ENCODE measurements at regions not wholly inside any gene's neighbourhood (a gene's known extent, or its start where the extent isn't known, plus 50 kb on each side); places are given as distances from the start of the nearest gene placed in this dataset.

DNA sequence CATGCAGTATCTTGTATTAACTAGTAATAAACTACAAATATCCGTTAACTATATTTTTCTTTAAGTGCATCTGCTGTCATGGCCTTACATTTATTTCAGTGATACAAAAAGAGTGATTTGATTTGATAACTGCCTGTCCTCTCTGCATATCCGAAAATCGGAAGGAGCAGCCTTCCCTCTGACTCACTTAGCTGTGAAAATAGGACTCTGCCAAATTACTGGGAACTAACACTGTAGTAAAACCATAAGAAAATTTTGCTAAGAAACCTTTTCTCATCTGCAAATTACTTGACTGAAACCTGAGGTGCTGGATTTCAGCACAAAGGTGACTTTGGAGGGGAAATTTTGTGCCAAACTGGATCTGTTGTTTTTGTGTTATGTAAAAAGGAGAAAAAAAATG, 176.6 kb upstream of the MKLN1 start:
- no peak for TF ChIP-seq POLR2A (IDR thresholded peaks at IDR 0.05)
- TF ChIP-seq, protein P1, sequence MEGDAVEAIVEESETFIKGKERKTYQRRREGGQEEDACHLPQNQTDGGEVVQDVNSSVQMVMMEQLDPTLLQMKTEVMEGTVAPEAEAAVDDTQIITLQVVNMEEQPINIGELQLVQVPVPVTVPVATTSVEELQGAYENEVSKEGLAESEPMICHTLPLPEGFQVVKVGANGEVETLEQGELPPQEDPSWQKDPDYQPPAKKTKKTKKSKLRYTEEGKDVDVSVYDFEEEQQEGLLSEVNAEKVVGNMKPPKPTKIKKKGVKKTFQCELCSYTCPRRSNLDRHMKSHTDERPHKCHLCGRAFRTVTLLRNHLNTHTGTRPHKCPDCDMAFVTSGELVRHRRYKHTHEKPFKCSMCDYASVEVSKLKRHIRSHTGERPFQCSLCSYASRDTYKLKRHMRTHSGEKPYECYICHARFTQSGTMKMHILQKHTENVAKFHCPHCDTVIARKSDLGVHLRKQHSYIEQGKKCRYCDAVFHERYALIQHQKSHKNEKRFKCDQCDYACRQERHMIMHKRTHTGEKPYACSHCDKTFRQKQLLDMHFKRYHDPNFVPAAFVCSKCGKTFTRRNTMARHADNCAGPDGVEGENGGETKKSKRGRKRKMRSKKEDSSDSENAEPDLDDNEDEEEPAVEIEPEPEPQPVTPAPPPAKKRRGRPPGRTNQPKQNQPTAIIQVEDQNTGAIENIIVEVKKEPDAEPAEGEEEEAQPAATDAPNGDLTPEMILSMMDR (IDR thresholded peaks at IDR 0.05) = no peak

Data from testis (tissue), 2 donors.